GM12878 (cell line): ENCODE measurements at regions not wholly inside any gene's neighbourhood (a gene's known extent, or its start where the extent isn't known, plus 50 kb on each side); places are given as distances from the start of the nearest gene placed in this dataset.

ENCODE experiments used
- ATAC-seq: fragments of 200-7000 bp; cut with Tn5 transposase; 3 replicates; pipeline ENCODE4 v1.9.1; 2020; ENCODE audit warnings: mild to moderate bottlenecking, moderate library complexity
- BruUV-seq: library from RNA; stranded (reverse); fragments of 400-500 nt; replicated peaks from 2 replicates; lab custom pipeline; 2021; lab: Mats Ljungman, UMichigan
- CTCF ChIA-PET: fragments of 300-600 bp; sonication (Branson Sonifier 250); formaldehyde crosslinking; extraction: SDS; loops from one replicate; lab custom pipeline; 2021; ENCODE audit warnings: inconsistent platforms; lab: Yijun Ruan, JAX
- POLR2A ChIA-PET: fragments of 350-600 bp; formaldehyde crosslinking; extraction: SDS; loops from one replicate; lab custom pipeline; 2021; ENCODE audit warnings: inconsistent platforms; lab: Charles Lee
- RAD21 ChIA-PET: fragments of 300-600 bp; sonication (Branson Sonifier 250); formaldehyde crosslinking; loops from one replicate; lab custom pipeline; 2023; ENCODE audit warnings: antibody characterized with exemption; ENCODE audit not compliant: unreplicated experiment; lab: Charles Lee
- SMC1A ChIA-PET: fragments of 300-600 bp; sonication (Branson Sonifier 250); formaldehyde crosslinking; loops from one replicate; lab custom pipeline; 2023; ENCODE audit not compliant: unreplicated experiment, uncharacterized antibody; lab: Charles Lee
- DNase-seq: peaks from one replicate; pipeline ENCODE4 v3.0.0-alpha.2; 2011; ENCODE audit warnings: low read depth, low spot score
- FAIRE-seq: peaks from 3 replicates; lab custom pipeline; 2011; peaks lifted over from hg19 to GRCh38; lab: Jason Lieb, UNC
- H2AFZ ChIP-seq: 2 replicates; pipeline ENCODE4 v1.6.0; 2011; ENCODE audit warnings: low read depth, low read length, control low read depth; ENCODE audit not compliant: control insufficient read depth
- H3K27ac ChIP-seq: 2 replicates; pipeline ENCODE4 v1.5.1; 2011; ENCODE audit warnings: control low read depth; ENCODE audit not compliant: control insufficient read depth, insufficient read depth
- H3K27me3 ChIP-seq, 2 experiments: replicated peaks in 1 of 2; 2 replicates each; pipeline versions ENCODE4 v1.6.0 to v1.6.1; 2011; ENCODE audit warnings: low read length in 1 of 2; ENCODE audit not compliant: control insufficient read depth in 2 of 2, insufficient read depth in 2 of 2
- H3K36me3 ChIP-seq, 2 experiments: 2 replicates each; pipeline ENCODE4 v1.5.1; 2011; ENCODE audit warnings: low read length in 1 of 2; ENCODE audit not compliant: control insufficient read depth in 2 of 2, insufficient read depth in 2 of 2
- H3K4me1 ChIP-seq: 2 replicates; pipeline ENCODE4 v1.6.1; 2011; ENCODE audit warnings: mild to moderate bottlenecking, low read length, moderate library complexity, mixed read lengths; ENCODE audit not compliant: control insufficient read depth, insufficient read depth
- H3K4me2 ChIP-seq: 2 replicates; pipeline ENCODE4 v1.6.0; 2011; ENCODE audit warnings: control low read depth; ENCODE audit not compliant: control insufficient read depth, insufficient read depth
- H3K4me3 ChIP-seq: fragments of 200-600 bp; sonication (generic); 2 replicates; pipeline ENCODE4 v1.5.1; 2016
- H3K79me2 ChIP-seq: 2 replicates; pipeline ENCODE4 v1.6.0; 2011; ENCODE audit warnings: low read length; ENCODE audit not compliant: control insufficient read depth, insufficient read depth
- H3K9ac ChIP-seq: 2 replicates; pipeline ENCODE4 v1.8.0; 2011; ENCODE audit warnings: low read length, control low read depth, mixed read lengths; ENCODE audit not compliant: control insufficient read depth, insufficient read depth
- H3K9me3 ChIP-seq: replicated peaks from 3 replicates; pipeline ENCODE4 v1.5.1; 2011; ENCODE audit warnings: mild to moderate bottlenecking, low read length; ENCODE audit not compliant: control insufficient read depth, insufficient read depth
- H4K20me1 ChIP-seq: 2 replicates; pipeline ENCODE4 v1.6.0; 2011; ENCODE audit not compliant: control insufficient read depth, insufficient read depth
- EGR1 ChIP-seq, 2 experiments: IDR thresholded peaks; 1 replicate in 1 of 2; 2 replicates in 1 of 2; pipeline ENCODE4 v1.6.1; 2011 to 2012; ENCODE audit warnings: low read depth in 2 of 2, low read length in 2 of 2, borderline replicate concordance in 1 of 2, mild to moderate bottlenecking in 1 of 2, moderate library complexity in 1 of 2
- FOS ChIP-seq: IDR thresholded peaks from 3 replicates; pipeline ENCODE4 v1.6.1; 2011; ENCODE audit warnings: borderline replicate concordance; ENCODE audit not compliant: insufficient read length; ENCODE audit errors: extremely low read depth
- IRF5 ChIP-seq: fragments of 450-650 bp; IDR thresholded peaks from 2 replicates; pipeline ENCODE4 v1.6.1; 2017; ENCODE audit warnings: borderline replicate concordance
- KAT2A ChIP-seq: conservative IDR thresholded peaks from 2 replicates; pipeline ENCODE4 v1.6.1; 2011; ENCODE audit warnings: low read depth, low read length; ENCODE audit not compliant: control insufficient read depth
- KLF5 ChIP-seq: fragments of 450-650 bp; IDR thresholded peaks from 2 replicates; pipeline ENCODE4 v1.6.1; 2014; ENCODE audit warnings: mild to moderate bottlenecking; ENCODE audit not compliant: partially characterized antibody
- PML ChIP-seq: IDR thresholded peaks from 2 replicates; pipeline ENCODE4 v1.6.1; 2012; ENCODE audit warnings: low read length, inconsistent platforms
- POLR2AphosphoS5 ChIP-seq: IDR thresholded peaks from 2 replicates; pipeline ENCODE4 v1.6.1; 2011; ENCODE audit warnings: mild to moderate bottlenecking, low read length, inconsistent platforms
- RBBP5 ChIP-seq: fragments of 200-600 bp; sonication (generic); conservative IDR thresholded peaks from 2 replicates; pipeline ENCODE4 v1.6.1; 2016
- TCF12 ChIP-seq: IDR thresholded peaks from 2 replicates; pipeline ENCODE4 v1.6.1; 2011; ENCODE audit warnings: low read depth, mild to moderate bottlenecking, low read length
- ZNF24 ChIP-seq: fragments of 450-650 bp; IDR thresholded peaks from 2 replicates; pipeline ENCODE4 v1.6.1; 2017; ENCODE audit warnings: antibody characterized with exemption, mild to moderate bottlenecking
- WGBS: methylation state at CpG from one replicate; pipeline ENCODE4 v1.1.6; 2016; ENCODE audit warnings: low lambda C conversion rate; ENCODE audit not compliant: insufficient replicate concordance, insufficient coverage; ENCODE audit errors: missing lambda C conversion rate; 5-methylcytosine and 5-hydroxymethylcytosine counted together
- in situ Hi-C: fragments of 300-500 bp; cut with MboI; formaldehyde crosslinking; loops from 9 replicates; pipeline ENCODE4 v1.14.3; 2018; ENCODE audit warnings: mixed read lengths
- intact Hi-C: fragments of 100-400 bp; cut with micrococcal nuclease; formaldehyde crosslinking; loops from one replicate; pipeline ENCODE4 v1.14.2; 2022; ENCODE audit not compliant: unreplicated experiment

GRCh38 chr4:188439641-188440311, 300.5 kb downstream of the TRIML1 start:
- Histone ChIP-seq H3K27ac (no peak overlapping the region), H3K36me3 (no peaks in the 10 kb centered on the region), H3K4me3 (no peak overlapping the region), H3K4me1 (no peaks in the 10 kb centered on the region), H3K27me3 (no peaks in the 10 kb centered on the region), H3K79me2 (no peaks in the 10 kb centered on the region), H3K4me2 (no peak overlapping the region), H3K9me3 (no peaks in the 10 kb centered on the region), H3K9ac (no peak overlapping the region), H4K20me1 (no peaks in the 10 kb centered on the region), H2AFZ (no peak overlapping the region)
- no peak for DNase-seq
- BruUV-seq = no TSS peak
- RAD21 ChIA-PET = no interaction called here
- intact Hi-C loops = no loop called here
- POLR2A ChIA-PET = no interaction called here
- no peak for ATAC-seq
- no peak for FAIRE-seq
- CTCF ChIA-PET = no interaction called here
- SMC1A ChIA-PET = no interaction called here
- in situ Hi-C loops = no loop called here
- TF ChIP-seq TCF12 (no peak), ZNF24 (no peak), EGR1 (IDR thresholded peaks at IDR 0.05; ENCODE audit: borderline replicate concordance in 1 of 2, low read depth in 2 of 2, low read length in 2 of 2) (no peak), KLF5 (no peak), FOS (no peak), KAT2A (no peak), POLR2AphosphoS5 (no peak), IRF5 (no peak), PML (no peak), RBBP5 (no peak)
- WGBS = 47% methylated on average over 6 of the region's 6 CpGs
